ENCODE measurements at regions not wholly inside any gene's neighbourhood (a gene's known extent, or its start where the extent isn't known, plus 50 kb on each side); places are given as distances from the start of the nearest gene placed in this dataset.
"Not testable (repeated sequence)": the region's sequence is repeated elsewhere in the genome, so short reads cannot be mapped to it uniquely, and the experiment has no call there.

DNA sequence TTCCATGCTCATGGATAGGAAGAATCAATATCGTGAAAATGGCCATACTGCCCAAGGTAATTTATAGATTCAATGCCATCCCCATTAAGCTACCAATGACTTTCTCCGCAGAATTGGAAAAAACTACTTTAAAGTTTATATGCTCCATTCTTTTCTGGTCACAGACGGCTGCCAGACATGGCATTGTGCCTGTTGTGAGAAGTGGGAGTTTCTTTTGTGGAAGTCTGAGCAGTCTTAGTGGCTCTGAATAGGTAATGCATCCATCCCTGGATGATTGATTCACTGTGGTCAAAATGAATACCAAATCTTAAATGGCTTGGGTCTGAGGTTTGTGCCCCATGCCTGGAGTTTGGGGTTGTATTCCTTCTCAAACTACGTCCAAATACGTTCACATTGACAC, 274.5 kb upstream of the AZI2 start:
- H3K4me1 ChIP-seq, result no peaks in the 10 kb centered on the region
- TF ChIP-seq, protein P1, sequence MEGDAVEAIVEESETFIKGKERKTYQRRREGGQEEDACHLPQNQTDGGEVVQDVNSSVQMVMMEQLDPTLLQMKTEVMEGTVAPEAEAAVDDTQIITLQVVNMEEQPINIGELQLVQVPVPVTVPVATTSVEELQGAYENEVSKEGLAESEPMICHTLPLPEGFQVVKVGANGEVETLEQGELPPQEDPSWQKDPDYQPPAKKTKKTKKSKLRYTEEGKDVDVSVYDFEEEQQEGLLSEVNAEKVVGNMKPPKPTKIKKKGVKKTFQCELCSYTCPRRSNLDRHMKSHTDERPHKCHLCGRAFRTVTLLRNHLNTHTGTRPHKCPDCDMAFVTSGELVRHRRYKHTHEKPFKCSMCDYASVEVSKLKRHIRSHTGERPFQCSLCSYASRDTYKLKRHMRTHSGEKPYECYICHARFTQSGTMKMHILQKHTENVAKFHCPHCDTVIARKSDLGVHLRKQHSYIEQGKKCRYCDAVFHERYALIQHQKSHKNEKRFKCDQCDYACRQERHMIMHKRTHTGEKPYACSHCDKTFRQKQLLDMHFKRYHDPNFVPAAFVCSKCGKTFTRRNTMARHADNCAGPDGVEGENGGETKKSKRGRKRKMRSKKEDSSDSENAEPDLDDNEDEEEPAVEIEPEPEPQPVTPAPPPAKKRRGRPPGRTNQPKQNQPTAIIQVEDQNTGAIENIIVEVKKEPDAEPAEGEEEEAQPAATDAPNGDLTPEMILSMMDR (IDR thresholded peaks at IDR 0.05), result no peak
- no peak overlapping the region for H3K27ac ChIP-seq
- no peak for DNase-seq (ENCODE audit: low spot score in 2 of 2)
- H3K27me3 ChIP-seq, result no peaks in the 10 kb centered on the region
- no peak overlapping the region for H3K4me3 ChIP-seq
- intact Hi-C loops (cut with DNase I), result no loop called here
- no peaks in the 10 kb centered on the region for H3K36me3 ChIP-seq
- no peaks in the 10 kb centered on the region for H3K9me3 ChIP-seq

DNA sequence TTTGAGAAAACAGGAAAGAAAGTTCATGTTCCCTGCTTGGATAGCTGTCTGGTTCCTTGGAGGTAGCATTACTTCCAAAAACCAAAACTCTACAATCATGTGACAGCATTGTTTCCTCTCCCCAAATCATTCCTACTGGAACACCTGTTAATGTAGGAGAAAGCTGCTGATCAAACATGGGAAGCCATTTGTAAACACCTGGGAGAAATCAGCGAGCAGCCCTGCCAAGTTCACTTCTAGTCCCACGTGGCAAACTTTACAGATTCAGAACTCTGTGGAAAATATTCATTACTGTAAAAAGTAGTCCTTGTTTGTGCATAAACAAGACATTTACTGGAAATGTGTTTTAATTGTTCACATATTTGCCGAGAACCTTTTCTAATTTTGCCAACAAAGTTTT, 275.5 kb upstream of the AZI2 start:
- intact Hi-C loops (cut with DNase I), result no loop called here
- TF ChIP-seq, protein P1 (IDR thresholded peaks at IDR 0.05), result no peak
- Histone ChIP-seq H3K9me3 (no peaks in the 10 kb centered on the region), H3K27me3 (no peaks in the 10 kb centered on the region), H3K4me1 (no peaks in the 10 kb centered on the region), H3K36me3 (no peaks in the 10 kb centered on the region), H3K4me3 (no peak overlapping the region), H3K27ac (no peak overlapping the region)
- DNase-seq (ENCODE audit: low spot score in 2 of 2), result no peak

DNA sequence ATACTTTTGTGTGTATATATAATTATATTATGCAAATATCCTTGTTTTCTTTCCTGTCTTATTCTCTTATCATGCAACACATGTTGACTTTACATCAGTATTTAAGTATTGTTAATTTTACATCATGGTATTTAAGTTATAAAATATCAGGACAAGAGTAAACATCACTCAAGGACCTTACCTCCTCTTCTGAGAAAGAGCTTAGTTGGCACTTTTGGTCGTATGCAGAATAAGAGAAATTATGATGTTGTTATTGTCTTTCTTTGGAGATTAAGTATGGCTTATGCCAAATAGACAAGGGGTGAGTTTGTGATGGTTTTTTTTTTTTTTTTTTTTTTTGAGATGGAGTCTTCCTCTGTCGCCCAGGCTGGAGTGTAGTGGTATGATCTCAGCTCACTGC, 279.2 kb upstream of the AZI2 start:
- H3K9me3 ChIP-seq; H3K27me3 ChIP-seq; DNase-seq (ENCODE audit: low spot score in 2 of 2); H3K4me3 ChIP-seq; H3K4me1 ChIP-seq; H3K36me3 ChIP-seq; intact Hi-C loops (cut with DNase I); H3K27ac ChIP-seq: not testable (repeated sequence)

DNA sequence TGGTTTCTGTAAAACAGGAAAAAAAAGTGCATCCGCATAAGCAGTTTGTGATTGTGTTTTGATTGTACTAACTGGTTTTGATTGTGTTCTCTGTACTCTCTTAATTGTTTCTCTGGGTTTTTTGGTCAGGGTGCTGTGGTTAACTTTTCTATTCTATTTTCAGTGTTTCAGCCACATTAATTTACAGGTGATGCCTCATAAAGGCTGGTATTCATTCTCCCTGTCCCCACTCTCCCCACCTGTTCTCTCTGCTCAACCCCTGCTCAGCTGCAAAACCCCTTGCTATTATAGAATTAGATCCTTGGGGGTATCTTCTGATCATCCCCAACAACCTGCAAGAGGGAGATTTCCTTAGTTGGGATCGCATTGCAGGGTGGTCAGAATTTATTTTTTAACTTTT, 285.4 kb upstream of the AZI2 start:
- TF ChIP-seq, protein P1 (IDR thresholded peaks at IDR 0.05), result no peak
- intact Hi-C loops (cut with DNase I), result no loop called here

DNA sequence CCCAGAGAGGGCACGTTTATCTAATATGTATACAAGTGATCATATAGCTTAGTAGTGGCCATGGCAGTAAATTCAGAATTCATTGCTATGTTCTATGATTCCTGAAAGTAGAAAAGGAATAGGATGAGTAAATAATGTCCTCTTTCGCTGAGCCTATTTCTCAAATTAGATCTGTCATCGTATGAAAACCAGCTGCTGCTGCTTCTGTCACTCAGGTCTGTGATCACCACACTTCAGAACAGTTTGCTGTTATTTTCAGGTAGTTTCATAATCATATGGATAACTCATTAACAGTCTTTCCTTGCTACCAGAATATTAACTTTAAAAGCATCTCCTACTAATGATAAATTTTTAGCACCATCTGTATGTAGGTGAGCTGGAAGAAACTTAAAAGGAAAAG, 289.1 kb upstream of the AZI2 start:
- no peak overlapping the region for H3K27ac ChIP-seq
- H3K4me1 ChIP-seq, result no peaks in the 10 kb centered on the region
- no peaks in the 10 kb centered on the region for H3K36me3 ChIP-seq
- no peaks in the 10 kb centered on the region for H3K9me3 ChIP-seq
- no peak for DNase-seq (ENCODE audit: low spot score in 2 of 2)
- intact Hi-C loops (cut with DNase I), result no loop called here
- TF ChIP-seq, protein P1 (IDR thresholded peaks at IDR 0.05), result no peak
- H3K4me3 ChIP-seq, result no peak overlapping the region
- H3K27me3 ChIP-seq, result no peaks in the 10 kb centered on the region

More for the DNA sequence above, 285.4 kb upstream of the AZI2 start:
- no peaks in the 10 kb centered on the region for H3K9me3 ChIP-seq
- H3K4me3 ChIP-seq, result no peak overlapping the region
- H3K4me1 ChIP-seq, result no peaks in the 10 kb centered on the region
- DNase-seq (ENCODE audit: low spot score in 2 of 2), result no peak
- no peaks in the 10 kb centered on the region for H3K36me3 ChIP-seq
- no peak overlapping the region for H3K27ac ChIP-seq
- H3K27me3 ChIP-seq, result no peaks in the 10 kb centered on the region

DNA sequence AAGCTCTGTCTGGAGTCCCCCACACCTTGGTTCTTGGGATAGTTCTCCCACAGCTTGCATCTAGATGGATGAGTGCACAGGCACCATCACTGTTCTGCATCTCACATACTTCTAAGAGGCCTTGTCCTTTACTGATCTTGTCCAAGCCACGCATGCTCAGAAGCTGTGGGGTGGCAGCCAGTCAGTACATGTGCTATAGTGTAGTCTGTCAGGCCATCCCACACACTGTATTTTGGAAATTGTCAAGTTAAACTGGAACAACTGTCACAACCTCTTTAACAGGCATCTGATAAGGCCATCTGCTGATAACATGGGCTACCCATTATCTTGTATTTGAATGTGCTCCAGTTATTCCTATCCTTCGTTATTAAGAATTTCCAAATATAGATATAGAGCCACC, 296.5 kb upstream of the AZI2 start:
- Histone ChIP-seq H3K27me3 (no peaks in the 10 kb centered on the region), H3K36me3 (no peaks in the 10 kb centered on the region), H3K27ac (no peak overlapping the region), H3K4me1 (no peaks in the 10 kb centered on the region), H3K4me3 (no peak overlapping the region), H3K9me3 (no peaks in the 10 kb centered on the region)
- TF ChIP-seq, protein P1 (IDR thresholded peaks at IDR 0.05), result no peak
- intact Hi-C loops (cut with DNase I), result no loop called here
- no peak for DNase-seq (ENCODE audit: low spot score in 2 of 2)

Data from ascending aorta (tissue), 2 donors.